ENCODE measurements at regions not wholly inside any gene's neighbourhood (a gene's known extent, or its start where the extent isn't known, plus 50 kb on each side); places are given as distances from the start of the nearest gene placed in this dataset.

DNA sequence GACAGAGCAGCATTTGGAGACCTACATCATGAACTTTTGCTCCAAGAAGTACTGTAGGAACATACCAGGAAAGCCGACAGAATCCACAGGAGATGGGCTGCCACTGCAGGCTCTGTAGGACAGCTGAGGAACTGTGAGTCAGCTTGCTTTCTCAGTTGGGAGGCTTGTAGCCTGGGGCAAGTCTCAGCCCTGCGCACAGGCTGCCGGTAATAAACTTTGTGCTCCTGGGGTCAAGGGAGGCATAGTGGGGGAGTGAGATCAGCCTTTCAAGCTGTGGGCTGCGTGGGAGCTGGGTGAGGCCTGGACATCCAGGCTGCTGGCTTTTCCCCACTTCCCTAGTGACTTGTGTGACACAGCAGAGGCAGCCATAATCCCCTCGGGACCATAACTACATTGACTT is 718.0 kb upstream of the CDH10 start (continued):
- no peak for TF ChIP-seq FOXP1 (CRISPR knock-in tag; IDR thresholded peaks at IDR 0.05; ENCODE audit: borderline replicate concordance)
- TF ChIP-seq NR3C1 (CRISPR knock-in tag; conservative IDR thresholded peaks at IDR 0.05; ENCODE audit: low read depth), result no peak
- no peak for TF ChIP-seq ZNF317 (CRISPR knock-in tag; IDR thresholded peaks at IDR 0.05; ENCODE audit: borderline replicate concordance, low read depth)
- no peak for TF ChIP-seq MYBL2 (CRISPR knock-in tag; IDR thresholded peaks at IDR 0.05)

DNA sequence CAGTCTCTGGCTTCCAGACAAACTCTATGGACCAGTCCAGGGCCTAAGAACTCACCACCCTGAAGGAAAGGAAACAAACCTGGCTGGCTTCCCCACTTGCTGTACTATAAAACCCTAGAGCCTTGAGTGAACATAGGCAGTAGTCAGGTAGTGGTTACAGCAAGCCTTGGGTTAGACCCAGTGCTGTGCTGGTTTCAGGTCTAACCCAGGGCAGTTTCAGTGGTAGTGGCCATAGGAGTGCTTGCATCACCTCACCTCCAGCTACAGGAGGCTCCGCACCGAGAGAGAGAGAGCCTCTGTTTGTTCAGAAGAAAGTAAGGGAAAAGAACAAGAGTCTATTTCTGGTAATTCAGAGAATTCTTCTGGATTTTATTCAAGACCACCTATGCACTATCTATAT is 714.1 kb upstream of the CDH10 start:
- Mint-ChIP-seq H3K27me3 (ENCODE audit: low read depth) (no peaks in the 10 kb centered on the region), H3K27ac (no peak overlapping the region), H3K36me3 (peaks cover 42% of the 10 kb centered on the region), H3K9me3 (peaks cover 39% of the 10 kb centered on the region), H3K4me3 (no peak overlapping the region), H3K4me1 (peaks cover 19% of the 10 kb centered on the region)
- DNase-seq (ENCODE audit: low spot score) (no peak), ATAC-seq (no peak)
- ChIA-PET POLR2A (no interaction called here), CTCF (no interaction called here)
- TF ChIP-seq ZNF671 (CRISPR knock-in tag; IDR thresholded peaks at IDR 0.05), result no peak
- TF ChIP-seq, protein P1, sequence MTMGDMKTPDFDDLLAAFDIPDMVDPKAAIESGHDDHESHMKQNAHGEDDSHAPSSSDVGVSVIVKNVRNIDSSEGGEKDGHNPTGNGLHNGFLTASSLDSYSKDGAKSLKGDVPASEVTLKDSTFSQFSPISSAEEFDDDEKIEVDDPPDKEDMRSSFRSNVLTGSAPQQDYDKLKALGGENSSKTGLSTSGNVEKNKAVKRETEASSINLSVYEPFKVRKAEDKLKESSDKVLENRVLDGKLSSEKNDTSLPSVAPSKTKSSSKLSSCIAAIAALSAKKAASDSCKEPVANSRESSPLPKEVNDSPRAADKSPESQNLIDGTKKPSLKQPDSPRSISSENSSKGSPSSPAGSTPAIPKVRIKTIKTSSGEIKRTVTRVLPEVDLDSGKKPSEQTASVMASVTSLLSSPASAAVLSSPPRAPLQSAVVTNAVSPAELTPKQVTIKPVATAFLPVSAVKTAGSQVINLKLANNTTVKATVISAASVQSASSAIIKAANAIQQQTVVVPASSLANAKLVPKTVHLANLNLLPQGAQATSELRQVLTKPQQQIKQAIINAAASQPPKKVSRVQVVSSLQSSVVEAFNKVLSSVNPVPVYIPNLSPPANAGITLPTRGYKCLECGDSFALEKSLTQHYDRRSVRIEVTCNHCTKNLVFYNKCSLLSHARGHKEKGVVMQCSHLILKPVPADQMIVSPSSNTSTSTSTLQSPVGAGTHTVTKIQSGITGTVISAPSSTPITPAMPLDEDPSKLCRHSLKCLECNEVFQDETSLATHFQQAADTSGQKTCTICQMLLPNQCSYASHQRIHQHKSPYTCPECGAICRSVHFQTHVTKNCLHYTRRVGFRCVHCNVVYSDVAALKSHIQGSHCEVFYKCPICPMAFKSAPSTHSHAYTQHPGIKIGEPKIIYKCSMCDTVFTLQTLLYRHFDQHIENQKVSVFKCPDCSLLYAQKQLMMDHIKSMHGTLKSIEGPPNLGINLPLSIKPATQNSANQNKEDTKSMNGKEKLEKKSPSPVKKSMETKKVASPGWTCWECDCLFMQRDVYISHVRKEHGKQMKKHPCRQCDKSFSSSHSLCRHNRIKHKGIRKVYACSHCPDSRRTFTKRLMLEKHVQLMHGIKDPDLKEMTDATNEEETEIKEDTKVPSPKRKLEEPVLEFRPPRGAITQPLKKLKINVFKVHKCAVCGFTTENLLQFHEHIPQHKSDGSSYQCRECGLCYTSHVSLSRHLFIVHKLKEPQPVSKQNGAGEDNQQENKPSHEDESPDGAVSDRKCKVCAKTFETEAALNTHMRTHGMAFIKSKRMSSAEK (CRISPR knock-in tag; IDR thresholded peaks at IDR 0.05; ENCODE audit: borderline replicate concordance), result no peak
- TF ChIP-seq ZMAT4 (CRISPR knock-in tag; IDR thresholded peaks at IDR 0.05), result no peak
- no peak for TF ChIP-seq OVOL2 (CRISPR knock-in tag; IDR thresholded peaks at IDR 0.05; ENCODE audit: borderline replicate concordance)
- TF ChIP-seq, protein P2, sequence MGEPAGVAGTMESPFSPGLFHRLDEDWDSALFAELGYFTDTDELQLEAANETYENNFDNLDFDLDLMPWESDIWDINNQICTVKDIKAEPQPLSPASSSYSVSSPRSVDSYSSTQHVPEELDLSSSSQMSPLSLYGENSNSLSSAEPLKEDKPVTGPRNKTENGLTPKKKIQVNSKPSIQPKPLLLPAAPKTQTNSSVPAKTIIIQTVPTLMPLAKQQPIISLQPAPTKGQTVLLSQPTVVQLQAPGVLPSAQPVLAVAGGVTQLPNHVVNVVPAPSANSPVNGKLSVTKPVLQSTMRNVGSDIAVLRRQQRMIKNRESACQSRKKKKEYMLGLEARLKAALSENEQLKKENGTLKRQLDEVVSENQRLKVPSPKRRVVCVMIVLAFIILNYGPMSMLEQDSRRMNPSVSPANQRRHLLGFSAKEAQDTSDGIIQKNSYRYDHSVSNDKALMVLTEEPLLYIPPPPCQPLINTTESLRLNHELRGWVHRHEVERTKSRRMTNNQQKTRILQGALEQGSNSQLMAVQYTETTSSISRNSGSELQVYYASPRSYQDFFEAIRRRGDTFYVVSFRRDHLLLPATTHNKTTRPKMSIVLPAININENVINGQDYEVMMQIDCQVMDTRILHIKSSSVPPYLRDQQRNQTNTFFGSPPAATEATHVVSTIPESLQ (CRISPR knock-in tag; IDR thresholded peaks at IDR 0.05), result no peak
- no peak for TF ChIP-seq ESRRA (CRISPR knock-in tag; IDR thresholded peaks at IDR 0.05; ENCODE audit: borderline replicate concordance)
- no peak for TF ChIP-seq ZNF416 (CRISPR knock-in tag; IDR thresholded peaks at IDR 0.05)
- TF ChIP-seq IRF1 (CRISPR knock-in tag; IDR thresholded peaks at IDR 0.05), result no peak
- TF ChIP-seq FOXJ3 (CRISPR knock-in tag; IDR thresholded peaks at IDR 0.05; ENCODE audit: borderline replicate concordance), result no peak
- no peak for TF ChIP-seq ZNF281 (CRISPR knock-in tag; IDR thresholded peaks at IDR 0.05)
- TF ChIP-seq JAZF1 (CRISPR knock-in tag; IDR thresholded peaks at IDR 0.05), result no peak
- TF ChIP-seq, protein P3, sequence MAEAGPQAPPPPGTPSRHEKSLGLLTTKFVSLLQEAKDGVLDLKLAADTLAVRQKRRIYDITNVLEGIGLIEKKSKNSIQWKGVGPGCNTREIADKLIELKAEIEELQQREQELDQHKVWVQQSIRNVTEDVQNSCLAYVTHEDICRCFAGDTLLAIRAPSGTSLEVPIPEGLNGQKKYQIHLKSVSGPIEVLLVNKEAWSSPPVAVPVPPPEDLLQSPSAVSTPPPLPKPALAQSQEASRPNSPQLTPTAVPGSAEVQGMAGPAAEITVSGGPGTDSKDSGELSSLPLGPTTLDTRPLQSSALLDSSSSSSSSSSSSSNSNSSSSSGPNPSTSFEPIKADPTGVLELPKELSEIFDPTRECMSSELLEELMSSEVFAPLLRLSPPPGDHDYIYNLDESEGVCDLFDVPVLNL (CRISPR knock-in tag; IDR thresholded peaks at IDR 0.05; ENCODE audit: borderline replicate concordance, low read depth), result no peak
- TF ChIP-seq, protein P4, sequence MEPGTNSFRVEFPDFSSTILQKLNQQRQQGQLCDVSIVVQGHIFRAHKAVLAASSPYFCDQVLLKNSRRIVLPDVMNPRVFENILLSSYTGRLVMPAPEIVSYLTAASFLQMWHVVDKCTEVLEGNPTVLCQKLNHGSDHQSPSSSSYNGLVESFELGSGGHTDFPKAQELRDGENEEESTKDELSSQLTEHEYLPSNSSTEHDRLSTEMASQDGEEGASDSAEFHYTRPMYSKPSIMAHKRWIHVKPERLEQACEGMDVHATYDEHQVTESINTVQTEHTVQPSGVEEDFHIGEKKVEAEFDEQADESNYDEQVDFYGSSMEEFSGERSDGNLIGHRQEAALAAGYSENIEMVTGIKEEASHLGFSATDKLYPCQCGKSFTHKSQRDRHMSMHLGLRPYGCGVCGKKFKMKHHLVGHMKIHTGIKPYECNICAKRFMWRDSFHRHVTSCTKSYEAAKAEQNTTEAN (CRISPR knock-in tag; IDR thresholded peaks at IDR 0.05), result no peak
- TF ChIP-seq GTF2I (CRISPR knock-in tag; conservative IDR thresholded peaks at IDR 0.05), result no peak
- no peak for TF ChIP-seq CBFB (CRISPR knock-in tag; IDR thresholded peaks at IDR 0.05; ENCODE audit: low read depth)
- no peak for TF ChIP-seq TEAD4 (CRISPR knock-in tag; IDR thresholded peaks at IDR 0.05)
- TF ChIP-seq, protein P5, sequence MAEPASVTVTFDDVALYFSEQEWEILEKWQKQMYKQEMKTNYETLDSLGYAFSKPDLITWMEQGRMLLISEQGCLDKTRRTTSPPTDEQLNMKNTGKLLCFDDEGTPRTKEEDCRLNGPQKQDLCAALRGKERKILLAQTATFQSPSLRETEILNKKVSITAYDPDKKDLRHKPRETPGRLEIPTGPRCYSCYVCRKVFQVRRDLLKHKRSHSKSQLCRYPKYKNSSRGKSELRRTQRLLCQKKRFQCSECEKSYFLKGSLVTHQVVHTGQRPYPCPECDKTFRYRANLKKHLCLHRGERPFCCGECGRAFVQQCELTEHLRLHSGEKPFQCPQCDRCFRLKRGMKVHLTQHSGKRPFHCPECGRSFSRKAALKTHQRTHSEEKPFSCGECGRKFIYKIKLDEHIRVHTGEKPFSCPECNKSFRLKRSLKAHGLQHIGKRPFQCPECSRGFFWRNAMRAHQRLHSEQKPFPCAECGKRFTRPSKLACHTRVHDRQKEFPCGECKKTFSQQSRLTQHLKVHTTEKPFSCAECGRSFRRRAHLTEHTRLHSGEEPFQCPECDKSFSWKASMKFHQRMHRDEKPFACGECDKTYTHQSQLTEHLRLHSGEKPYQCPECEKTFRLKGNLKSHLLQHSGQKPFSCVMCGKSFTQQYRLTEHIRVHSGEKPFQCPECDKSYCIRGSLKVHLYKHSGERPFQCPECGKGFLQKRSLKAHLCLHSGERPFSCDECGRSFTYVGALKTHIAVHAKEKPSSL (CRISPR knock-in tag; conservative IDR thresholded peaks at IDR 0.05), result no peak

Data from WTC11 (cell line).